ENCODE measurements at regions not wholly inside any gene's neighbourhood (a gene's known extent, or its start where the extent isn't known, plus 50 kb on each side); places are given as distances from the start of the nearest gene placed in this dataset.

- no peak for DNase-seq (ENCODE audit: low read depth)
These were observed 647.0 kb downstream of the TRAM1L1 start for GRCh38 chr4:116438417-116438816.

DNA sequence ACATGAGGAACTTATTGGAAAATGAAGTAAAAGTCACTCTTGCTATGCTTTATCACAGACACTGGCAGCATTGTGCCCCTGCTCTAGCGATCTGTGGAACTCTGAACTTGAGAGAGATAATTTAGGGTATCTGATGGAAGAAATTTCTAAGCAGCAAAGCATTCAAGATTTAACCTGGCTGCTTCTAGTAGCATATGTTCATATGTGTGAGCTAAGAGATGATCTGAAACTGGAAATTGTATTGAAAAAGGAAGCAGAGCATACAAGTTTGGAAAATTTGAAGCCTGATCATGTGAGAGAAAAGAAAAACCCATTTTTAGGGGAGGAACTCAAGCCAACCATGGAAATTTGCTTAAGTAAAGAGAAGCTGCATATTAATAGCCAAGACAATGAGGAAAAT is 657.7 kb downstream of the TRAM1L1 start:
- DNase-seq (ENCODE audit: low read depth): no peak

- no peak for DNase-seq (ENCODE audit: low read depth)
These were observed 672.2 kb downstream of the TRAM1L1 start for GRCh38 chr4:116413222-116413621.

GRCh38 chr4:116401293-116401692 is 684.1 kb downstream of the TRAM1L1 start:
- no peak for DNase-seq (ENCODE audit: low read depth)

DNA sequence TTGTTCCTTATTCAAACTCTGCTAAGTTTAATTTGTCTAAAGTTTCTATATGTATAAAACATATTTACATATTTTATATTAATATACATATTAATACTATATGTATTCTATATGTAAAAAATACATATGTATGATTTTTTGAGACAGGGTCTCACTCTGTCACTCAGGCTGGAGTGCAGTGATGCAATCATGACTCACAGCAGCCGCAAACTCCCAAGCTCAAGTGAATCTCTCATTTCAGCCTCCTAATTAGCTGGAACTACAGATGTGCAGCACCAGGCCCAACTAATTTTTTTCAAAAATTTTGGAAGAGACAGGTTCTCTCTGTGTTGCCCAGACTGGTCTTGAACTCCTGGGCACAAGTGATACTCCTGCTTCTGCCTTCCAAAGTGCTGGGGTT is 684.9 kb downstream of the TRAM1L1 start:
- peak; percentile 69 for DNase-seq (ENCODE audit: low read depth)

- no peak for DNase-seq (ENCODE audit: low read depth)
These were observed 687.7 kb downstream of the TRAM1L1 start for GRCh38 chr4:116397714-116398113.

GRCh38 chr4:116397291-116397690 is 688.1 kb downstream of the TRAM1L1 start:
- DNase-seq (ENCODE audit: low read depth): no peak

DNA sequence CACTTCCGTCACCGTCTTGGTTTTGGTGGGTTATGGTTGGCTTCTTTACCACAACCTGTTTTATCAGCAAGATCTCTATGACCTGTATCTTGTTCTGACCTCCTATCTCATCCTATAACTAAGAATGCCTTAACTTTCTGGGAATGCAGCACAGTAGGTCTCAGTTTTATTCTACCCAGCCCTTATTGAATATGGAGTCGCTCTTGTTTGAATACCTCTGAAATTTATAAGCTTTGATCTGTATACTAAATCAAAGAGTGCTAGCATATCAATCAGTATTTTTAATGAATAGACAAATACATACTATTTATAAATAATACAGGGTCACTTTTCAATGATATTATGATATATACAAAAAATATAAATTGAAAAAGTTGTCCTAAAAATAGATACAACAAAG is 690.0 kb downstream of the TRAM1L1 start:
- DNase-seq (ENCODE audit: low read depth): no peak

DNA sequence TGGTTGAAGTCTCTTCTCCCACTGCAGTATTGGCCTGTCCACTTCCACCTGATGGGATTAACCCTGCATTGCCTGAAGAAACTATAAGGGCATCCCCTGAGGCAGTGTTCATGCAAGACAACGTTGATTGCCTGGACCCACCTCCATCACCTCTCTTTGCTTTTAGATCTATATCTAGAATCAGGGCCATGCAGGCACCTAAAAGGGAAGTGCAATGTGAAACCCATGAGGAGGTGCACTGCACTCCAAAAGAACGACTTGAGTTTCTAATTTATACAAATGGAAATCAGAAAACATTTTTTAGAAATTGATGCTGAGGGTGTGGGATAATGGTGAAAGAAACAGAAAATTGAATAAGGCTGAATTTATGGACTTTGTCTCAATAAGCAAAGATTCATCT is 694.4 kb downstream of the TRAM1L1 start:
- DNase-seq (ENCODE audit: low read depth): no peak

GRCh38 chr4:116389139-116389538 is 696.2 kb downstream of the TRAM1L1 start:
- no peak for DNase-seq (ENCODE audit: low read depth)

GRCh38 chr4:116387937-116388474 is 697.4 kb downstream of the TRAM1L1 start:
- DNase-seq (ENCODE audit: low read depth): no peak

DNA sequence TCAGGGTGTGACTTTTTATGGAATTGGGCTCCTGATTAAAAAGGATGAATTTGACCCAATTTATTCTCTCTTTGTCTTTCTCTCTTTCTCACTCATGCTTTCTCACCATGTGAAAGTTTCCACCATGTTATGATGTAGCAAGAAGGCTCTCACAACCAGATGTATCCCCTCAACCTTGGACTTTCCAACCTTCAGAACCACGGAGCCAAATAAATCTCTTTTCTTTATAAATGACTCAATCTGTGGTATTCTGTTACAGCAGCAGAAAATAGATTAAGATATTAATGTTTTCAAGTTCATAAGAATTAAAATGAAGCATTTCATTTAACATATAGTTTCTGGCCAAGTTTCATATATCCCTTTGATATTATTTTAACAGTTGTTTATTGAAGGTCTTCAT is 698.5 kb downstream of the TRAM1L1 start:
- DNase-seq (ENCODE audit: low read depth): no peak

- no peak for DNase-seq (ENCODE audit: low read depth)
These were observed 699.8 kb downstream of the TRAM1L1 start for GRCh38 chr4:116385583-116385982.

DNA sequence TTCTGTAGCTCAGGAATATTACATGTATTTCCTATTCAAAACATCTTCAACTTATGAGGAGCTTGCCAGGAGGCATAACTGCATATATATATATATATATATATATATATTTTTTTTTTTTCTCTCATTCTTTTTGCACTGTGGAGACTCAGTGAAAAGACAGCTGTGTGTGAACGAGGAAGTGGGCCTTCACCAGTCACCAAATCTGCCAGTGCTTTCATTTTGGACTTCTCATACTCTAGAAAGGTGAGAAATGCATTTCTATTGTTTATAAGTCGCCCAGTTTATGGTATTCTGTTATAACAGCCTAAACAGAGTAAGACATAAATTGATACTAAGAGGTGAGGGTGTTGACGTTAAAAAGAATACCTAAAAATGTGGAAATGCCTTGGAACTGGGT is 710.6 kb downstream of the TRAM1L1 start:
- DNase-seq (ENCODE audit: low read depth): no peak

DNA sequence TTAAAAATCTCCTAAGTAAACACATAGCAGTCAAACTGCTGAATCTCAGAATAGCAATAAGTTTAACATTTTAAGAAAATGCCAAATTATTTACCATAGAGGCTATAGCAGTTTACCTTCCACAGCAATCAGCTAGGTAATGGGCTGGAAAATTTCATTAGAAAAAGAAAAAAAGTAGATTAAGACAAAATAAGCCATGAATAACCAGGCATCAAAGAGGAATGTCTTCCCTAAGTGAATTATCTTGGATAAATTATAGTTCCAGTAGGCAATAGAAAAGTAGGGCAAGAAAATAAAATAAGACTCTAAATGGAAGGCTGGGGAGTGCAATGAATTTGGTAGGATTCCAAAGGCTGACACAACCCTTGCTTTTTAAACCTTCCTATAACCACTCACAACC is 722.8 kb downstream of the TRAM1L1 start:
- DNase-seq (ENCODE audit: low read depth): no peak

DNA sequence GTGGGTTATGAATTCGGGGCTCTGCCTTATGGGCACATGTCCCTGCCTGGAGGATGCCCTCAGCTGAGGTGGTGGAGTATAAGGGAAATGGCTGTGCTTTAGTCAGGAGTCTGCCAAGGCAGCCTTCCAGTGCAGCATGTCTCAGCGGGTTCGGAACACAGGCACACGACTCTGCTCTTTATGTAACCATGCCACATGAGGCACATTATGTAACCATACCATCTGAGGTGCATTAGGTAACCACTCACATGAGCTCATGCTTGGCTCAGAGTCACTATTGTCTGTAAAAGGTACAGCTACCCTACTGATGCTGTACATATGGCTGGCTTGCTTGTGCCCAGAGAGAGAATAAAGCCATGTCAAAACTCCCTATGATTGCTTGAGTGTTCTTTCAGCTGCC is 723.6 kb downstream of the TRAM1L1 start:
- no peak for DNase-seq (ENCODE audit: low read depth)

DNA sequence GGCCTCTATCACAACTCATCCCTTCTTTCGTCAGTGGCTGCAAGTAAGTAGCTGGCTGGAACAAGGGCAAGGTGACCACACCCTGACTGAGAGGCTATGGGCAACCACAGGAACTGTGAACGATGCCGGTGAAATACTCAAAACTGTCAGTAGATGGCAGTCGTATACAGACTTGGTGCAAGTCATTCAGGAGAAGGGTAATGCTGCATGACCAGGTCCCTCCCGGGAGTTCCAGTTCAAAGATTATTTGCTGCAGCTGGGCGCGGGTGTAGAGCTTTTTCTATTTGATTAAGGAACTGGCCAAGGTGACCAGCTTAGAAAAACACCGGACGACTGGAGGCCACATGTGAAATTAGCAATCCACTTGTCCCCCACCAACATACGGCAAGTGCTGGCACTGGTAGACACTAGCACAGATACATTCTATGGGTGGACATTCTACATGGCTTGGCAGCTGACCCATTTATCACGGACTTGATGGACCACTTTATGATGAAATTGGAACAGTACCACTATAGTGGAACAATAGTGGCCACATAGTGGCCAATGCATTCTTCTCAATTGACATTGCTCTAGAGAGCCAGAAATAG is 726.6 kb downstream of the TRAM1L1 start:
- DNase-seq (ENCODE audit: low read depth): peak; percentile 80

GRCh38 chr4:116357758-116358157 is 727.6 kb downstream of the TRAM1L1 start:
- peak; percentile 33 for DNase-seq (ENCODE audit: low read depth)

DNA sequence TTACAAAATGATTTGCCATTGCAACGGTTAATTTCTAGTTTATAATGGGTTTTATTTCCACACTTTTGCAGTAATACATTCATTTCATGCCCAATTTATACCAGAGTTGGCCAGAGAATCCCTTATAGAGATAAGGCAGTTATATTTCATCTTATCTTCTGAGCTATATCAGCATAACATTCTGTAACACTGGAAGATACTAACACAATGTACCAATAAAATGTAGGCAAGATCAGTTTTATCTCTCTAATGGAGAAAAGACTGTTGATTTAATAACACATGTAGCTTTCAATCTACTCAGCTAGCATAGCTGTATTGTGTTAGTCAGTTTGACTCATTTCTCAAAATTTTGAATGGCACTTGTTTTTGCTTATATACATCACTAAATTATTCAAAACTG is 738.6 kb downstream of the TRAM1L1 start:
- no peak for DNase-seq (ENCODE audit: low read depth)

- no peak for DNase-seq (ENCODE audit: low read depth)
These were observed 741.6 kb downstream of the TRAM1L1 start for GRCh38 chr4:116343809-116344208.

DNA sequence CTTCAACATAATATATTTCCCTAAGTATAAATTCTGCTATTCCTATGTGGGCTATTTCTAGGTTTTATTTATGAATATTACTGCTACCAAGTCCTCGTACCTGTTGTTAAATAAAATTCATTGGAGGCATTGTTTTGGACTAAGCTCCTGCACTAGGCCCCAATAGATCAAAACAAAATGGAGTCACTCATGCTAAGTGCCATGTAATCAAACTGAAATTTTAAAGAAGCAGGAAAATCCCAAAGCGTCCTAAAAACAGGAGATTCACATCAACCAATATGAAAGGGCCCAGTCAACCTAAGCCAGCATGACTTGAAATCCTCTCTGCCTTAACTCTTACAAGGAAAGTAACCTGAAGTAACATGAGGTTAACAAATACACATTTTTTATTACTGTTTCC is 743.2 kb downstream of the TRAM1L1 start:
- no peak for DNase-seq (ENCODE audit: low read depth)

DNA sequence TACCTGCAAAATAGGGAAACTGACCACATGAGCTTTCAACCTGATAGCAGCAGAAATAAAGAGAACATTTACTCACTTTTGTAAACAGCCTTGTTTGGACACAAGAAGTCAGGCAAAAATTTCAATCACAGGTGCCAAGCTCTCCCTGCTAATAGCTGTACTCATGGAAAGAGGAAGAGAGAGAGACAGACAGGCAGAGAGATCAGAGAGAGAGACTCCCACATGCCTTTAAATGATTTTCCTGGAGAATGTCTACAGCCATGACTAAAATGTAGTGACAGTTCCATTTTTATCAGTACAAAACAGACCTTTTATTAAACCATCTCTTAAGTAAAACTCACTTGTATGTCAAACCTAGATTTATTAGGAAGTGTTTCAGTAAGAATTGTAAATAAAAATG is 752.9 kb downstream of the TRAM1L1 start:
- no peak for DNase-seq (ENCODE audit: low read depth)

GRCh38 chr4:116328261-116328860 is 757.0 kb downstream of the TRAM1L1 start:
- DNase-seq (ENCODE audit: low read depth): no peak

- DNase-seq (ENCODE audit: low read depth): no peak
These were observed 761.8 kb downstream of the TRAM1L1 start for GRCh38 chr4:116323606-116324005.
